ENCODE measurements at regions not wholly inside any gene's neighbourhood (a gene's known extent, or its start where the extent isn't known, plus 50 kb on each side); places are given as distances from the start of the nearest gene placed in this dataset.

DNA sequence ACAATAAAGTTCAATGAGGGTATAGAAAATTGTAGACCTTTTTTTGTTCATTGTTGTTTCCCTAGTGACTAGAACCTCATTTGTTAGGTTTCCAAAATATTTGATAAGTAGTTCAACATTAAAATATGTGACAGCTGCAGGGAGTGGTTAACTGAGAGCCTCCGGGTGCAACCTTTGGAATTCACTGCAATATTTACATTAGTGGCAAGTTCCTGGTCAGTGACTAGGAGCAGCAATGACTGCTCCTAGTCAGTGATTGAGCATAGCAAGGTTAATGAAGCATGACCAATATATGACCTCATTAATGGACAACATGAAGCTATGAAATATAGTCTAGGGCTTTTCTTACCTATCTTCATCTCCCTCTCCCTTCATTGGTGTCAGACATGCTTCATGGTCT is 65.8 kb upstream of the FAM47A start:
- Histone ChIP-seq H3K27me3 (ENCODE audit: control insufficient read depth in 3 of 3, insufficient read depth in 3 of 3, low read length in 3 of 3) (no peaks in the 10 kb centered on the region), H3K4me1 (ENCODE audit: control insufficient read depth in 3 of 3, insufficient read depth in 2 of 3, low read depth in 1 of 3, low read length in 2 of 3) (no peaks in the 10 kb centered on the region), H3K4me3 (ENCODE audit: low read depth in 1 of 3, low read length in 3 of 3) (no peak overlapping the region), H3K9me3 (ENCODE audit: control insufficient read depth in 2 of 2, insufficient read depth in 1 of 2, low read depth in 1 of 2, low read length in 1 of 2) (no peaks in the 10 kb centered on the region), H3K27ac (ENCODE audit: low read depth in 1 of 3, low read length in 2 of 3) (no peak overlapping the region), H3K36me3 (ENCODE audit: control insufficient read depth in 3 of 3, insufficient read depth in 2 of 3, low read depth in 1 of 3, low read length in 3 of 3) (no peaks in the 10 kb centered on the region)
- DNase-seq = peak in 1 of 2 donors; percentile 0
- WGBS, 3 donors = 26 to 38% (median 26%) methylated on average over 1 of the region's 1 CpG
- no peak for FAIRE-seq
